Liver (tissue), 7 donors: ENCODE measurements at regions not wholly inside any gene's neighbourhood (a gene's known extent, or its start where the extent isn't known, plus 50 kb on each side); places are given as distances from the start of the nearest gene placed in this dataset.

Experiments
- DNase-seq: peaks from one replicate; pipeline ENCODE4 v3.0.0-alpha.2; 2017; ENCODE audit warnings: low spot score
- H3K27ac ChIP-seq, 2 donors: one replicate each; pipeline ENCODE4 v1.7.0; 2013; ENCODE audit warnings: inconsistent platforms in 2 of 2, low read length in 2 of 2, control low read depth in 1 of 2, low read depth in 1 of 2, mild to moderate bottlenecking in 1 of 2
- H3K27me3 ChIP-seq, 4 donors: one replicate each; pipeline versions ENCODE4 v1.6.1 to v1.7.0; 2013; ENCODE audit warnings: low read length in 3 of 4, inconsistent platforms in 1 of 4, mild to moderate bottlenecking in 1 of 4, moderate library complexity in 1 of 4; ENCODE audit not compliant: control insufficient read depth in 4 of 4, insufficient read depth in 4 of 4
- H3K36me3 ChIP-seq, 4 donors: one replicate each; pipeline versions ENCODE4 v1.6.1 to v1.7.0; 2013; ENCODE audit warnings: low read length in 3 of 4, mild to moderate bottlenecking in 3 of 4, low read depth in 1 of 4, moderate library complexity in 1 of 4; ENCODE audit not compliant: control insufficient read depth in 4 of 4, insufficient read depth in 3 of 4
- H3K4me1 ChIP-seq, 4 donors: one replicate each; pipeline versions ENCODE4 v1.6.1 to v1.7.0; 2013; ENCODE audit warnings: low read length in 3 of 4, mild to moderate bottlenecking in 3 of 4, moderate library complexity in 1 of 4; ENCODE audit not compliant: control insufficient read depth in 4 of 4, insufficient read depth in 4 of 4
- H3K4me3 ChIP-seq, 3 donors: one replicate each; pipeline versions ENCODE4 v1.6.1 to v1.7.0; 2013; ENCODE audit warnings: low read length in 3 of 3, control low read depth in 1 of 3, low read depth in 1 of 3, mild to moderate bottlenecking in 1 of 3
- H3K9ac ChIP-seq, 2 donors: one replicate each; pipeline ENCODE4 v1.7.0; 2013; ENCODE audit warnings: low read length in 2 of 2, mild to moderate bottlenecking in 2 of 2, moderate library complexity in 2 of 2, control low read depth in 1 of 2, low read depth in 1 of 2
- H3K9me3 ChIP-seq, 4 donors: one replicate each; pipeline versions ENCODE4 v1.6.1 to v1.7.0; 2013; ENCODE audit warnings: low read length in 3 of 4; ENCODE audit not compliant: control insufficient read depth in 4 of 4
- EGR1 ChIP-seq, 2 donors: IDR thresholded peaks; 2 replicates each; pipeline ENCODE4 v1.6.1; 2016 to 2018; ENCODE audit warnings: antibody characterized with exemption in 2 of 2, low read depth in 2 of 2
- FOXA2 ChIP-seq: IDR thresholded peaks from 2 replicates; pipeline ENCODE4 v1.6.1; 2016; ENCODE audit warnings: antibody characterized with exemption
- GABPA ChIP-seq, 2 donors: IDR thresholded peaks in 1 of 2; conservative IDR thresholded peaks in 1 of 2; 2 replicates each; pipeline ENCODE4 v1.6.1; 2016; ENCODE audit warnings: antibody characterized with exemption in 2 of 2, mild to moderate bottlenecking in 1 of 2, moderate library complexity in 1 of 2
- HNF4A ChIP-seq, 2 donors: conservative IDR thresholded peaks; 2 replicates each; pipeline ENCODE4 v1.6.1; 2016; ENCODE audit warnings: antibody characterized with exemption in 2 of 2, mild to moderate bottlenecking in 2 of 2
- HNF4G ChIP-seq: IDR thresholded peaks from 2 replicates; pipeline ENCODE4 v1.6.1; 2016; ENCODE audit warnings: antibody characterized with exemption
- JUND ChIP-seq, 2 donors: IDR thresholded peaks; 2 replicates each; pipeline ENCODE4 v1.6.1; 2016; ENCODE audit warnings: antibody characterized with exemption in 2 of 2
- MAX ChIP-seq: IDR thresholded peaks from 2 replicates; pipeline ENCODE4 v1.6.1; 2016; ENCODE audit warnings: antibody characterized with exemption
- NR2F2 ChIP-seq: IDR thresholded peaks from 2 replicates; pipeline ENCODE4 v1.6.1; 2016; ENCODE audit warnings: antibody characterized with exemption
- RAD21 ChIP-seq, 2 donors: IDR thresholded peaks; 2 replicates each; pipeline ENCODE4 v1.6.1; 2016; ENCODE audit warnings: antibody characterized with exemption in 2 of 2, mild to moderate bottlenecking in 2 of 2
- REST ChIP-seq: IDR thresholded peaks from 2 replicates; pipeline ENCODE4 v1.6.1; 2016; ENCODE audit warnings: antibody characterized with exemption, mild to moderate bottlenecking
- RXRA ChIP-seq, 2 donors: IDR thresholded peaks; 2 replicates each; pipeline ENCODE4 v1.6.1; 2017 to 2018; ENCODE audit warnings: antibody characterized with exemption in 2 of 2, mild to moderate bottlenecking in 1 of 2
- SP1 ChIP-seq: IDR thresholded peaks from 2 replicates; pipeline ENCODE4 v1.6.1; 2018; ENCODE audit warnings: antibody characterized with exemption, mild to moderate bottlenecking
- TAF1 ChIP-seq: conservative IDR thresholded peaks from 2 replicates; pipeline ENCODE4 v1.6.1; 2016; ENCODE audit warnings: antibody characterized with exemption, mild to moderate bottlenecking
- YY1 ChIP-seq: IDR thresholded peaks from 2 replicates; pipeline ENCODE4 v1.6.1; 2016; ENCODE audit warnings: antibody characterized with exemption, mild to moderate bottlenecking
- ZBTB33 ChIP-seq: IDR thresholded peaks from 2 replicates; pipeline ENCODE4 v1.6.1; 2016; ENCODE audit warnings: antibody characterized with exemption
- WGBS: extraction: QIAGEN DNeasy Blood & Tissue Kit; methylation state at CpG from one replicate; pipeline ENCODE4 v1.1.7; 2013; 5-methylcytosine and 5-hydroxymethylcytosine counted together
- donor health status: healthy.
- donor health status: healthy.
- donor health status: healthy.
- donor health status: healthy.

GRCh38 chr6:15157479-15157878, 88.4 kb upstream of the JARID2 start:
- Histone ChIP-seq H3K9me3 (no peaks in the 10 kb centered on the region), H3K4me3 (no peak overlapping the region), H3K9ac (no peak overlapping the region), H3K36me3 (no peaks in the 10 kb centered on the region), H3K27ac (no peak overlapping the region), H3K27me3 (no peaks in the 10 kb centered on the region), H3K4me1 (no peaks in the 10 kb centered on the region)
- TF ChIP-seq RAD21 (IDR thresholded peaks at IDR 0.05) (no peak), GABPA (IDR thresholded peaks at IDR 0.05 in 1 of 2, conservative IDR thresholded peaks at IDR 0.05 in 1 of 2) (no peak), RXRA (IDR thresholded peaks at IDR 0.05) (no peak), HNF4A (conservative IDR thresholded peaks at IDR 0.05) (no peak), YY1 (no peak), NR2F2 (no peak), MAX (no peak), SP1 (no peak)
- DNase-seq = no peak
- 96% methylated on average over 2 of the region's 2 CpGs for WGBS

- Histone ChIP-seq H3K27me3 (no peaks in the 10 kb centered on the region), H3K9me3 (no peaks in the 10 kb centered on the region), H3K9ac (no peak overlapping the region), H3K4me3 (no peak overlapping the region), H3K36me3 (no peaks in the 10 kb centered on the region), H3K27ac (no peak overlapping the region), H3K4me1 (no peaks in the 10 kb centered on the region)
- 95% methylated on average over 10 of the region's 10 CpGs for WGBS
- no peak for DNase-seq
- no peak for TF ChIP-seq REST
- no peak for TF ChIP-seq ZBTB33
- TF ChIP-seq GABPA (IDR thresholded peaks at IDR 0.05 in 1 of 2, conservative IDR thresholded peaks at IDR 0.05 in 1 of 2) = no peak
- no peak for TF ChIP-seq RAD21 (IDR thresholded peaks at IDR 0.05)
- no peak for TF ChIP-seq FOXA2
- TF ChIP-seq RXRA (IDR thresholded peaks at IDR 0.05) = no peak
- no peak for TF ChIP-seq TAF1
- TF ChIP-seq NR2F2 = no peak
- TF ChIP-seq YY1 = no peak
- TF ChIP-seq MAX = no peak
- TF ChIP-seq EGR1 (IDR thresholded peaks at IDR 0.05; ENCODE audit: low read depth in 2 of 2) = no peak
- TF ChIP-seq JUND (IDR thresholded peaks at IDR 0.05) = no peak
- TF ChIP-seq HNF4G = no peak
Measured at GRCh38 chr6:15158821-15159619, 86.8 kb upstream of the JARID2 start.
